Endodermal cell (in vitro differentiated cells): ENCODE measurements at regions not wholly inside any gene's neighbourhood (a gene's known extent, or its start where the extent isn't known, plus 50 kb on each side); places are given as distances from the start of the nearest gene placed in this dataset.

ENCODE experiments used
- DNase-seq: peaks from one replicate; pipeline ENCODE4 v3.0.0-alpha.2; 2017
- H3K27ac ChIP-seq: 2 replicates; pipeline ENCODE4 v1.5.1; 2013; ENCODE audit warnings: mild to moderate bottlenecking, low read depth, low read length, moderate library complexity
- H3K27me3 ChIP-seq: 2 replicates; pipeline ENCODE4 v1.6.1; 2013; ENCODE audit warnings: mild to moderate bottlenecking, low read length, moderate library complexity; ENCODE audit not compliant: insufficient read depth, control insufficient read depth, poor library complexity, severe bottlenecking
- H3K36me3 ChIP-seq: 2 replicates; pipeline ENCODE4 v1.7.0; 2013; ENCODE audit warnings: mild to moderate bottlenecking, low read length, moderate library complexity; ENCODE audit not compliant: control insufficient read depth, insufficient read depth
- H3K4me1 ChIP-seq: one replicate; pipeline ENCODE4 v1.7.0; 2013; ENCODE audit warnings: low read length; ENCODE audit not compliant: control insufficient read depth, insufficient read depth
- H3K4me3 ChIP-seq: 2 replicates; pipeline ENCODE4 v1.5.1; 2013; ENCODE audit warnings: mild to moderate bottlenecking, low read length, moderate library complexity
- H3K9ac ChIP-seq: 2 replicates; pipeline ENCODE4 v1.6.1; 2013; ENCODE audit warnings: mild to moderate bottlenecking, low read length, moderate library complexity; ENCODE audit not compliant: poor library complexity, severe bottlenecking; ENCODE audit errors: extremely low read depth
- H3K9me3 ChIP-seq: 2 replicates; pipeline ENCODE4 v1.6.1; 2013; ENCODE audit warnings: mild to moderate bottlenecking, low read length, moderate library complexity; ENCODE audit not compliant: control insufficient read depth
- H3K27ac Mint-ChIP-seq: 2 replicates; pipeline ENCODE4 v1.8.0; 2020; ENCODE audit warnings: mixed read lengths
- H3K27me3 Mint-ChIP-seq: 2 replicates; pipeline ENCODE4 v1.8.0; 2021; ENCODE audit warnings: mild to moderate bottlenecking, mixed read lengths; ENCODE audit not compliant: insufficient read depth
- H3K36me3 Mint-ChIP-seq: 2 replicates; pipeline ENCODE4 v1.8.0; 2020; ENCODE audit warnings: low read depth, mixed read lengths
- H3K4me1 Mint-ChIP-seq: 2 replicates; pipeline ENCODE4 v1.8.0; 2020; ENCODE audit warnings: mixed read lengths
- H3K4me3 Mint-ChIP-seq: 2 replicates; pipeline ENCODE4 v1.8.0; 2020; ENCODE audit warnings: mild to moderate bottlenecking, moderate library complexity, mixed read lengths
- H3K9me3 Mint-ChIP-seq: 2 replicates; pipeline ENCODE4 v1.8.0; 2020; ENCODE audit warnings: mild to moderate bottlenecking, mixed read lengths
- WGBS, 2 experiments: methylation state at CpG; one replicate each; pipeline versions ENCODE4 v1.1.5 to v1.1.7; 2013; ENCODE audit warnings: missing lambda C conversion rate in 2 of 2, mixed read lengths in 1 of 2; ENCODE audit not compliant: insufficient coverage in 1 of 2, insufficient read length in 1 of 2; 5-methylcytosine and 5-hydroxymethylcytosine counted together
- TF ChIP-seq, protein P1 (sequence below): fragments of 200-600 bp; sonication (generic); conservative IDR thresholded peaks from 2 replicates; pipeline ENCODE4 v1.5.0; 2021; ENCODE audit warnings: antibody characterized with exemption, mild to moderate bottlenecking

DNA sequence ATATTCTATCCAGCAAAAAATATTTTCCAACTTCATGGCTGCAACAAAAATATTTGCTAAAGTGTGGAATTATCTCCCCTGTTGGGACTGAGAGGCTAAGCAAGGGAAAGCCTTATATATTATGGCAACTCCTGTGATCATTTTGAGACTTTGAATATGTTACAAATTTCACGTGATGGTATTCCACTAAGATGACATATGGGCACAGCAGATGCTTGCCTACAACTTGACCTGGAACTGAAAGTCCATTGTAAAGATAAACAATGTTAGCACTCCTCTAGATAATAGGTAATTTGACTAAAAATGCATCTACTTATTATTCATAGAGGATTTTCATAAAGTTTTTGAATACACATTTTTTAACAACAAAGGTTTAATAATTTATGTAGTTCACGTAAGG lies 1141.5 kb upstream of the CDH6 start:
- 89 to 100% methylated on average over 1 to 2 of the region's 2 CpGs for WGBS, 2 experiments
- Histone ChIP-seq H3K4me3 (no peak overlapping the region), H3K9me3 (no peaks in the 10 kb centered on the region), H3K27ac (no peak overlapping the region), H3K9ac (no peak overlapping the region), H3K4me1 (peaks cover 3% of the 10 kb centered on the region), H3K27me3 (no peaks in the 10 kb centered on the region), H3K36me3 (no peaks in the 10 kb centered on the region)
- Mint-ChIP-seq H3K9me3 (peaks cover 3% of the 10 kb centered on the region), H3K27me3 (no peaks in the 10 kb centered on the region), H3K4me3 (no peak overlapping the region), H3K4me1 (no peaks in the 10 kb centered on the region), H3K27ac (no peak overlapping the region), H3K36me3 (no peaks in the 10 kb centered on the region)
- no peak for DNase-seq
- TF ChIP-seq, protein P1, sequence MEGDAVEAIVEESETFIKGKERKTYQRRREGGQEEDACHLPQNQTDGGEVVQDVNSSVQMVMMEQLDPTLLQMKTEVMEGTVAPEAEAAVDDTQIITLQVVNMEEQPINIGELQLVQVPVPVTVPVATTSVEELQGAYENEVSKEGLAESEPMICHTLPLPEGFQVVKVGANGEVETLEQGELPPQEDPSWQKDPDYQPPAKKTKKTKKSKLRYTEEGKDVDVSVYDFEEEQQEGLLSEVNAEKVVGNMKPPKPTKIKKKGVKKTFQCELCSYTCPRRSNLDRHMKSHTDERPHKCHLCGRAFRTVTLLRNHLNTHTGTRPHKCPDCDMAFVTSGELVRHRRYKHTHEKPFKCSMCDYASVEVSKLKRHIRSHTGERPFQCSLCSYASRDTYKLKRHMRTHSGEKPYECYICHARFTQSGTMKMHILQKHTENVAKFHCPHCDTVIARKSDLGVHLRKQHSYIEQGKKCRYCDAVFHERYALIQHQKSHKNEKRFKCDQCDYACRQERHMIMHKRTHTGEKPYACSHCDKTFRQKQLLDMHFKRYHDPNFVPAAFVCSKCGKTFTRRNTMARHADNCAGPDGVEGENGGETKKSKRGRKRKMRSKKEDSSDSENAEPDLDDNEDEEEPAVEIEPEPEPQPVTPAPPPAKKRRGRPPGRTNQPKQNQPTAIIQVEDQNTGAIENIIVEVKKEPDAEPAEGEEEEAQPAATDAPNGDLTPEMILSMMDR = no peak

DNA sequence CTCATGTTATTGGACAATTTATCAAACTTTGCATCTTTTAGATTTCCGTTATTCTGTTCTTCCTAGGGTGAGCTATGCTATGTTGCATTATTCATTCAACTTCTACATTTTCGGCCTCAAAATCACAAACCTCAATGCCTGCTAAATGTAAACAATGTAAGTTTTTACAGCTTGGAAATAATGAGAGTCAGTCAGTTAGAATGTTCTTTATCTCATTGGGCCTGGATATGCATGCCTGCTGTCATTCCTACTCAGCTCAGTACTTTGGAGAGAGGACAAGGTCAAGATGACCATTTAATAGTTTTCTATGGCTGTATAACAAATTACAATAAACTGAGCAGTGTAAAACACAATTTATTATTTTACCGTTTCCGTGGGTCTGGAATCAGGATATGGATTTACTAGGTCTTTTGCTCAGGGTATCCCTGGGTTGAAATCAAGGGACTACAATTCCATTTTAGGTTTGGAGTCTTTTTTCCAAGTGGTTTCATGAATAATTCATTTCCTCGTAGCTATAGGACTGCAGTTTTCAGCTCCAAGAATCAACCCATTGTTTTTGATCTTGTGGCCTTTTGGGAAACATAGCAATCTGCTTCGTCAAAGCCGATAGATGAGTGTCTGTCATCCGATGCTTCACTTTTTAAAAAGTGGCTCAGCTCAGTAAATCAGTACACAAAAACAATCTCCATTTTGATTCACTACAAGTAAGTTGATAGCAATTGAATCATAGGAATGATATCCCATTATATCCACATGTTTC lies 1143.2 kb upstream of the CDH6 start:
- WGBS, 2 experiments = 87 to 91% methylated on average over 6 to 8 of the region's 8 CpGs
- TF ChIP-seq, protein P1 = no peak
- no peak for DNase-seq

DNA sequence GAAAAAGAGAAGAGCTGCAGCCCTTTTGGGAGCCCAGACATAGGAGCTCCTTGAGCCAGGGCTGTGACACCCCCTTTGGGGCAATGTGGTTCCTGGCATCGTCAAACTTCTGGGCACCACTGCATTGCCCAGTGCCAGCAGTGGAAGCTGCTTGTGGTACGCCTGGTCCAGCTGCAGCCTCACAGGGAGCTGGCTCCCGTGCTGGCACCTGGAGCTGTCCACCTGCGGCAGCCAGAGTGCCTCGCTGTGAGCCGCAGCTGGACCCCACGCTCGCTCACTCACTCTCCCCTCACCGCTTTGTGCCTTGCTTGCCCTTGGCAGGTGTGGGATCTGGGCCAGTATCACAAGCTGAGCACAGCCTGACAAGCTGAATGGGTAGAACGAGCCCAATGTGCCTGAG lies 1150.8 kb upstream of the CDH6 start:
- Mint-ChIP-seq H3K4me1 (no peaks in the 10 kb centered on the region), H3K36me3 (no peaks in the 10 kb centered on the region), H3K27ac (no peak overlapping the region), H3K9me3 (no peaks in the 10 kb centered on the region), H3K4me3 (no peak overlapping the region), H3K27me3 (no peaks in the 10 kb centered on the region)
- Histone ChIP-seq H3K9ac (no peak overlapping the region), H3K4me3 (no peak overlapping the region), H3K9me3 (no peaks in the 10 kb centered on the region), H3K27me3 (no peaks in the 10 kb centered on the region), H3K36me3 (no peaks in the 10 kb centered on the region), H3K27ac (no peak overlapping the region), H3K4me1 (no peaks in the 10 kb centered on the region)
- 93% methylated on average over 7 to 10 of the region's 10 CpGs for WGBS, 2 experiments
- TF ChIP-seq, protein P1 = no peak
- no peak for DNase-seq

More for the DNA sequence above, 1143.2 kb upstream of the CDH6 start:
- Mint-ChIP-seq H3K9me3 (no peaks in the 10 kb centered on the region), H3K4me3 (no peak overlapping the region), H3K36me3 (no peaks in the 10 kb centered on the region), H3K27me3 (no peaks in the 10 kb centered on the region), H3K4me1 (no peaks in the 10 kb centered on the region), H3K27ac (no peak overlapping the region)
- Histone ChIP-seq H3K4me3 (no peak overlapping the region), H3K27ac (no peak overlapping the region), H3K9me3 (no peaks in the 10 kb centered on the region), H3K27me3 (no peaks in the 10 kb centered on the region), H3K4me1 (peaks cover 3% of the 10 kb centered on the region), H3K9ac (no peak overlapping the region), H3K36me3 (no peaks in the 10 kb centered on the region)
